Ovary (tissue), 7 donors: ENCODE measurements at regions not wholly inside any gene's neighbourhood (a gene's known extent, or its start where the extent isn't known, plus 50 kb on each side); places are given as distances from the start of the nearest gene placed in this dataset.
"Not testable (repeated sequence)": the region's sequence is repeated elsewhere in the genome, so short reads cannot be mapped to it uniquely, and the experiment has no call there.

Experiments
- DNase-seq, 5 donors: peaks; one replicate each; pipeline ENCODE4 v3.0.0-alpha.2; 2019 to 2020
- H3K27ac ChIP-seq, 2 donors: fragments of 200-600 bp; one replicate each; pipeline versions ENCODE4 v1.5.1 to v1.8.0; 2019 to 2022
- H3K27me3 ChIP-seq: fragments of 200-600 bp; one replicate; pipeline ENCODE4 v1.8.0; 2022
- H3K36me3 ChIP-seq: fragments of 200-600 bp; sonication (generic); one replicate; pipeline ENCODE4 v1.5.1; 2019
- H3K4me1 ChIP-seq: one replicate; pipeline ENCODE4 v1.8.1; 2013; ENCODE audit warnings: mild to moderate bottlenecking, moderate library complexity; ENCODE audit not compliant: insufficient read depth
- H3K4me3 ChIP-seq: fragments of 200-600 bp; sonication (generic); one replicate; pipeline ENCODE4 v1.5.1; 2017
- H3K9me3 ChIP-seq, 2 donors: fragments of 200-600 bp in 1 of 2; sonication (generic) in 1 of 2; one replicate each; pipeline versions ENCODE4 v1.5.1 to v1.8.1; 2013 to 2019; ENCODE audit warnings: mild to moderate bottlenecking in 1 of 2, moderate library complexity in 1 of 2
- CTCF ChIP-seq, 3 donors: fragments of 450-650 bp in 2 of 3; fragments of 200-600 bp in 1 of 3; IDR thresholded peaks; one replicate each; pipeline versions ENCODE4 v1.5.1 to v1.8.0; 2016 to 2022; ENCODE audit warnings: antibody characterized with exemption in 3 of 3, mild to moderate bottlenecking in 1 of 3
- EP300 ChIP-seq: sonication (generic); formaldehyde crosslinking; IDR thresholded peaks from one replicate; pipeline ENCODE4 v1.6.1; 2017; ENCODE audit warnings: antibody characterized with exemption
- POLR2A ChIP-seq: fragments of 450-650 bp; IDR thresholded peaks from one replicate; pipeline ENCODE4 v1.6.1; 2017; ENCODE audit warnings: antibody characterized with exemption, mild to moderate bottlenecking, moderate library complexity
- WGBS, 3 donors: extraction: QIAGEN DNeasy Blood & Tissue Kit in 1 of 3; methylation state at CpG; one replicate each; pipeline versions ENCODE4 v1.1.5 to v1.1.7; 2013 to 2017; 5-methylcytosine and 5-hydroxymethylcytosine counted together
- intact Hi-C, 4 donors: fragments of 100-400 bp; cut with DNase I; formaldehyde crosslinking; loops; one replicate each; pipeline versions ENCODE4 v1.11.0 to v1.15.1; 2022 to 2023
- donor health status: DM: no; HTN: no; CAD: no; lungs with moderate emphysema.
- donor health status: DM: no; HTN: no; CAD: no.
- donor health status: Bipolar disorder and iron deficiency.
- donor health status: DM: no; HTN: no; CAD: no.
- donor health status: DM: yes; HTN: yes; CAD: no.

GRCh38 chr14:106662936-106663550, 1136.7 kb downstream of the TMEM121 start:
- Histone ChIP-seq H3K27ac (no peak overlapping the region), H3K36me3 (no peaks in the 10 kb centered on the region), H3K27me3 (no peaks in the 10 kb centered on the region), H3K9me3 (no peaks in the 10 kb centered on the region), H3K4me1 (no peaks in the 10 kb centered on the region), H3K4me3 (no peak overlapping the region)
- DNase-seq = no peak
- WGBS, 3 donors = 61 to 68% (median 64%) methylated on average over 3 of the region's 3 CpGs
- intact Hi-C loops = no loop called here
- TF ChIP-seq CTCF (IDR thresholded peaks at IDR 0.05) = no peak
- no peak for TF ChIP-seq POLR2A
- TF ChIP-seq EP300 = no peak

GRCh38 chr14:106663805-106664410, 1137.5 kb downstream of the TMEM121 start:
- H3K4me3 ChIP-seq, intact Hi-C loops, H3K4me1 ChIP-seq, H3K27ac ChIP-seq, H3K27me3 ChIP-seq, H3K9me3 ChIP-seq, H3K36me3 ChIP-seq: not testable (repeated sequence)
- peak in 1 of 5 donors; percentile 37 for DNase-seq
- WGBS, 3 donors = 37 to 57% (median 56%) methylated on average over 15 to 19 of the region's 19 CpGs

GRCh38 chr14:106665814-106666213, 1139.4 kb downstream of the TMEM121 start:
- no peaks in the 10 kb centered on the region for H3K4me1 ChIP-seq
- H3K4me3 ChIP-seq = no peak overlapping the region
- intact Hi-C loops = no loop called here
- H3K27me3 ChIP-seq = no peaks in the 10 kb centered on the region
- no peak for TF ChIP-seq POLR2A
- no peak for TF ChIP-seq EP300
- TF ChIP-seq CTCF (IDR thresholded peaks at IDR 0.05) = no peak
- H3K9me3 ChIP-seq = no peaks in the 10 kb centered on the region
- DNase-seq = no peak
- no peaks in the 10 kb centered on the region for H3K36me3 ChIP-seq
- WGBS, 3 donors = 82 to 86% (median 84%) methylated on average over 15 of the region's 15 CpGs
- H3K27ac ChIP-seq = no peak overlapping the region

DNA sequence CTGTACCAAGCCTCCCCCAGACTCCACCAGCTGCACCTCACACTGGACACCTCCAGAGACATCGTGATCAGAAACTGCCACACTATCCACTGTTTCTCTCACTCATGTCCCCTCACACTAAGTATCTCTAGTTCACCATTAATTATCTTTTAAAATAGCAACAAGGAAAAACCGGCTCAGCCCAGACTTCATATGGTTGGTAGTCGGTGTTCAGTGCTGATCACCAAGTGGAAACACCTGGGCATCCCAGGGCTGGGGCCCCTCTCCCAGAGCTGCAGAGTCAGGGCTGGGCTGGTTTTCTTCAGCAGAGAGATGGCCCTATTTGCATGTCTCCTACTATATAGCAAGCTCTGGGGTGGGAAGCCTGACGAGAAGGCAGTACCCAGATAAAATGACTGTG, 1140.0 kb downstream of the TMEM121 start:
- Histone ChIP-seq H3K27me3 (no peaks in the 10 kb centered on the region), H3K4me1 (no peaks in the 10 kb centered on the region), H3K4me3 (no peak overlapping the region), H3K36me3 (no peaks in the 10 kb centered on the region), H3K27ac (no peak overlapping the region), H3K9me3 (no peaks in the 10 kb centered on the region)
- intact Hi-C loops = no loop called here
- 74 to 85% (median 74%) methylated on average over 4 of the region's 4 CpGs for WGBS, 3 donors
- TF ChIP-seq CTCF (IDR thresholded peaks at IDR 0.05) = no peak
- no peak for TF ChIP-seq EP300
- TF ChIP-seq POLR2A = no peak
- DNase-seq = no peak

GRCh38 chr14:106670011-106670410, 1143.6 kb downstream of the TMEM121 start:
- Histone ChIP-seq H3K27me3 (no peaks in the 10 kb centered on the region), H3K4me3 (no peak overlapping the region), H3K4me1 (no peaks in the 10 kb centered on the region), H3K9me3 (no peaks in the 10 kb centered on the region), H3K27ac (no peak overlapping the region), H3K36me3 (no peaks in the 10 kb centered on the region)
- intact Hi-C loops = no loop called here
- TF ChIP-seq POLR2A = no peak
- no peak for TF ChIP-seq EP300
- TF ChIP-seq CTCF (IDR thresholded peaks at IDR 0.05) = no peak
- WGBS, 3 donors = 53 to 64% (median 59%) methylated on average over 4 of the region's 4 CpGs
- no peak for DNase-seq

DNA sequence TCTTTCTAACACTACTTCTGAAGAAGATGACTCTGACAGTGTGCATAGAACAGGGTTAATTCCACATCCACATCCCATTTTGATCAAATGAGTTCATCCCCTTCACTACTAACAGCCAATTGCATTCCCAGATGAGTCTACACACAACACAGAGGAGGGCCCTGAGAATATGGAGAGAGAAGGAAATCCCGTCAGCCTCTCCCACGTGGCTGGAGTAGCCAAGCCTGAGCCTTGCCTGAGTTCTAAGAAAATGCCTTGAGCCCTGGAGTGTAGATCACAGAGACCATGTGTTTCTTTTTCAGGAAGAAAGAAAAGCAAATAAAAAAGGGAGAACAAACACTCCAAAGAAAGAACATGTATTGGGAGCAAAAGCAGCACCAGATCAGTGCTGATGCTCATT, 1147.7 kb downstream of the TMEM121 start:
- H3K27ac ChIP-seq, intact Hi-C loops, DNase-seq, H3K4me3 ChIP-seq, H3K4me1 ChIP-seq, H3K27me3 ChIP-seq, H3K9me3 ChIP-seq, H3K36me3 ChIP-seq: not testable (repeated sequence)
- WGBS, 3 donors = 31 to 56% (median 40%) methylated on average over 2 of the region's 2 CpGs

- H3K4me1 ChIP-seq, H3K27ac ChIP-seq, H3K9me3 ChIP-seq, DNase-seq, H3K36me3 ChIP-seq, H3K4me3 ChIP-seq, intact Hi-C loops, H3K27me3 ChIP-seq: not testable (repeated sequence)
- WGBS, 3 donors = 61 to 72% (median 69%) methylated on average over 3 to 13 of the region's 13 CpGs
Measured at GRCh38 chr14:106674509-106675125, 1148.2 kb downstream of the TMEM121 start.
